OCI-LY3 (cell line): ENCODE measurements at regions not wholly inside any gene's neighbourhood (a gene's known extent, or its start where the extent isn't known, plus 50 kb on each side); places are given as distances from the start of the nearest gene placed in this dataset.

Experiments
- EZH2phosphoT487 ChIP-seq: fragments of 200-600 bp; shearing (Covaris generic); IDR thresholded peaks from 2 replicates; pipeline ENCODE4 v1.6.1; 2018; ENCODE audit warnings: antibody characterized with exemption, mixed run types, low read depth
- TF ChIP-seq, protein P1 (sequence below): fragments of 200-600, 300-600 bp; sonication (generic); IDR thresholded peaks from 2 replicates; pipeline ENCODE4 v1.5.1; 2014; ENCODE audit warnings: antibody characterized with exemption, low read length, low read depth

DNA sequence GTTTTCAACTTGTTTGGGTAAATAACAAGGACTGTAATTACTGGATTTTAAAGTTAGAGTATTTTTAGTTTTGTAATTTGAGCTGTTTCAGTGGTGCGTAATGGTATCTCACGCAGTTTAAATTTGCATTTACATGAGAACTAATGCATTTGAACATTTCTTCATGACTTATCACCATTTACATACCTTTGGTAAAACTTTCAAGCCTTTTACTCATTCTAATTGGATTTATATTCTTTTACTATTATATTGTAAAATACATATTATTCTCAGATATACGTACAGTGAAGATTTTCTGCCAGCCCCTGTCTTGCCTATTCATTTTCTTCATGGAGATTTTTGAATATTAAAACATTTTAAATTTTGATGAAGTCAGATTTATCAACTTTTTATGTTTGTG lies 703.8 kb downstream of the MECOM start:
- TF ChIP-seq, protein P1, sequence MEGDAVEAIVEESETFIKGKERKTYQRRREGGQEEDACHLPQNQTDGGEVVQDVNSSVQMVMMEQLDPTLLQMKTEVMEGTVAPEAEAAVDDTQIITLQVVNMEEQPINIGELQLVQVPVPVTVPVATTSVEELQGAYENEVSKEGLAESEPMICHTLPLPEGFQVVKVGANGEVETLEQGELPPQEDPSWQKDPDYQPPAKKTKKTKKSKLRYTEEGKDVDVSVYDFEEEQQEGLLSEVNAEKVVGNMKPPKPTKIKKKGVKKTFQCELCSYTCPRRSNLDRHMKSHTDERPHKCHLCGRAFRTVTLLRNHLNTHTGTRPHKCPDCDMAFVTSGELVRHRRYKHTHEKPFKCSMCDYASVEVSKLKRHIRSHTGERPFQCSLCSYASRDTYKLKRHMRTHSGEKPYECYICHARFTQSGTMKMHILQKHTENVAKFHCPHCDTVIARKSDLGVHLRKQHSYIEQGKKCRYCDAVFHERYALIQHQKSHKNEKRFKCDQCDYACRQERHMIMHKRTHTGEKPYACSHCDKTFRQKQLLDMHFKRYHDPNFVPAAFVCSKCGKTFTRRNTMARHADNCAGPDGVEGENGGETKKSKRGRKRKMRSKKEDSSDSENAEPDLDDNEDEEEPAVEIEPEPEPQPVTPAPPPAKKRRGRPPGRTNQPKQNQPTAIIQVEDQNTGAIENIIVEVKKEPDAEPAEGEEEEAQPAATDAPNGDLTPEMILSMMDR: no peak
- no peak for TF ChIP-seq EZH2phosphoT487
